MM.1S (cell line): ENCODE measurements at regions not wholly inside any gene's neighbourhood (a gene's known extent, or its start where the extent isn't known, plus 50 kb on each side); places are given as distances from the start of the nearest gene placed in this dataset.
"Not testable (repeated sequence)": the region's sequence is repeated elsewhere in the genome, so short reads cannot be mapped to it uniquely, and the experiment has no call there.

Experiments
- DNase-seq: peaks from one replicate; pipeline ENCODE4 v3.0.0-alpha.2; 2015
- H2AFZ ChIP-seq: fragments of 300-600 bp; sonication (generic); 2 replicates; pipeline ENCODE4 v1.6.0; 2016; ENCODE audit warnings: antibody characterized with exemption, low read length
- H3F3A ChIP-seq: fragments of 300-600 bp; sonication (generic); 2 replicates; pipeline ENCODE4 v1.6.1; 2016; ENCODE audit warnings: mild to moderate bottlenecking, antibody characterized with exemption, low read length, moderate library complexity, mixed read lengths; ENCODE audit not compliant: insufficient read depth
- H3K27ac ChIP-seq: fragments of 300-600 bp; sonication (generic); 2 replicates; pipeline ENCODE4 v1.5.1; 2016; ENCODE audit warnings: mild to moderate bottlenecking, low read length
- H3K27me3 ChIP-seq: fragments of 300-600 bp; sonication (generic); replicated peaks from 2 replicates; pipeline ENCODE4 v1.6.0; 2016; ENCODE audit warnings: low read length; ENCODE audit not compliant: insufficient read depth
- H3K36me3 ChIP-seq: fragments of 300-600 bp; sonication (generic); replicated peaks from 2 replicates; pipeline ENCODE4 v1.6.1; 2016; ENCODE audit warnings: mild to moderate bottlenecking, low read length, mixed read lengths; ENCODE audit not compliant: insufficient read depth
- H3K4me1 ChIP-seq: fragments of 300-600 bp; sonication (generic); 2 replicates; pipeline ENCODE4 v1.6.1; 2016; ENCODE audit warnings: low read length, mixed read lengths
- H3K4me2 ChIP-seq: fragments of 300-600 bp; sonication (generic); 2 replicates; pipeline ENCODE4 v1.6.0; 2016; ENCODE audit warnings: low read depth, low read length
- H3K4me3 ChIP-seq: fragments of 300-600 bp; sonication (generic); 2 replicates; pipeline ENCODE4 v1.5.1; 2016; ENCODE audit warnings: low read length, mixed read lengths
- H3K79me2 ChIP-seq: fragments of 300-600 bp; sonication (generic); 2 replicates; pipeline ENCODE4 v1.6.1; 2016; ENCODE audit warnings: mixed run types, low read length, mixed read lengths
- H3K9ac ChIP-seq: fragments of 300-600 bp; sonication (generic); 2 replicates; pipeline ENCODE4 v1.6.1; 2016; ENCODE audit warnings: low read length, mixed read lengths
- H3K9me2 ChIP-seq: fragments of 300-600 bp; sonication (generic); replicated peaks from 2 replicates; pipeline ENCODE4 v1.6.1; 2016; ENCODE audit warnings: mild to moderate bottlenecking, low read length, mixed read lengths; ENCODE audit not compliant: insufficient read depth
- H3K9me3 ChIP-seq: fragments of 300-600 bp; sonication (generic); replicated peaks from 2 replicates; pipeline ENCODE4 v1.6.1; 2016; ENCODE audit warnings: mild to moderate bottlenecking, low read length, mixed read lengths; ENCODE audit not compliant: insufficient read depth
- H4K20me1 ChIP-seq: fragments of 300-600 bp; sonication (generic); 2 replicates; pipeline ENCODE4 v1.6.1; 2016; ENCODE audit warnings: mild to moderate bottlenecking, low read length, moderate library complexity, mixed read lengths; ENCODE audit not compliant: insufficient read depth

GRCh38 chr1:243049716-243050115 is 205.4 kb downstream of the CEP170 start:
- not testable (repeated sequence) for H3K27me3 ChIP-seq

GRCh38 chr1:243021365-243021764 is 233.7 kb downstream of the CEP170 start:
- H3K9ac ChIP-seq, H3K36me3 ChIP-seq, H3F3A ChIP-seq, H4K20me1 ChIP-seq, H3K4me1 ChIP-seq, H3K9me2 ChIP-seq, H2AFZ ChIP-seq, DNase-seq, H3K4me3 ChIP-seq, H3K4me2 ChIP-seq, H3K79me2 ChIP-seq, H3K9me3 ChIP-seq, H3K27ac ChIP-seq, H3K27me3 ChIP-seq: not testable (repeated sequence)

More at GRCh38 chr1:243049716-243050115, 205.4 kb downstream of the CEP170 start:
- not testable (repeated sequence) for H3F3A ChIP-seq, DNase-seq, H3K4me3 ChIP-seq, H3K9me2 ChIP-seq, H2AFZ ChIP-seq, H3K9me3 ChIP-seq, H3K4me2 ChIP-seq, H3K27ac ChIP-seq, H3K79me2 ChIP-seq, H3K36me3 ChIP-seq, H4K20me1 ChIP-seq, H3K4me1 ChIP-seq, H3K9ac ChIP-seq

GRCh38 chr1:243019030-243019635 is 235.9 kb downstream of the CEP170 start:
- H3F3A ChIP-seq, H3K36me3 ChIP-seq, DNase-seq, H4K20me1 ChIP-seq, H3K4me1 ChIP-seq, H3K27ac ChIP-seq, H3K9me3 ChIP-seq, H3K27me3 ChIP-seq, H3K9me2 ChIP-seq, H3K9ac ChIP-seq, H2AFZ ChIP-seq, H3K79me2 ChIP-seq, H3K4me2 ChIP-seq, H3K4me3 ChIP-seq: not testable (repeated sequence)

- not testable (repeated sequence) for H3K4me2 ChIP-seq, H3K27ac ChIP-seq, H3F3A ChIP-seq, H4K20me1 ChIP-seq, H3K9ac ChIP-seq, H3K4me1 ChIP-seq, H3K4me3 ChIP-seq, H2AFZ ChIP-seq, H3K27me3 ChIP-seq, DNase-seq, H3K9me2 ChIP-seq, H3K9me3 ChIP-seq, H3K36me3 ChIP-seq, H3K79me2 ChIP-seq
Measured at GRCh38 chr1:243010719-243011118, 244.4 kb downstream of the CEP170 start.

GRCh38 chr1:243001003-243001402 is 254.1 kb downstream of the CEP170 start:
- not testable (repeated sequence) for H3K27me3 ChIP-seq, H3F3A ChIP-seq, H3K79me2 ChIP-seq, H4K20me1 ChIP-seq, H3K4me2 ChIP-seq, H3K4me1 ChIP-seq, H3K9me3 ChIP-seq, H3K36me3 ChIP-seq, H2AFZ ChIP-seq, H3K27ac ChIP-seq, H3K9ac ChIP-seq, DNase-seq, H3K9me2 ChIP-seq, H3K4me3 ChIP-seq

GRCh38 chr1:242992776-242993175 is 262.3 kb downstream of the CEP170 start:
- H3K36me3 ChIP-seq, H3K27ac ChIP-seq, DNase-seq, H3K4me2 ChIP-seq, H4K20me1 ChIP-seq, H3K9ac ChIP-seq, H3K27me3 ChIP-seq, H3K79me2 ChIP-seq, H3K9me3 ChIP-seq, H3K4me3 ChIP-seq, H3K9me2 ChIP-seq, H3K4me1 ChIP-seq, H3F3A ChIP-seq, H2AFZ ChIP-seq: not testable (repeated sequence)

- not testable (repeated sequence) for H3K36me3 ChIP-seq, H3K27me3 ChIP-seq, H3K4me1 ChIP-seq, H3K27ac ChIP-seq, H3F3A ChIP-seq, DNase-seq, H4K20me1 ChIP-seq, H3K79me2 ChIP-seq, H3K9me2 ChIP-seq, H3K4me2 ChIP-seq, H3K4me3 ChIP-seq, H2AFZ ChIP-seq, H3K9ac ChIP-seq, H3K9me3 ChIP-seq
Measured at GRCh38 chr1:242985096-242985495, 270.0 kb downstream of the CEP170 start.

GRCh38 chr1:242973341-242973740 is 281.7 kb downstream of the CEP170 start:
- H3K27ac ChIP-seq, H3F3A ChIP-seq, H4K20me1 ChIP-seq, H3K4me2 ChIP-seq, H3K27me3 ChIP-seq, H3K79me2 ChIP-seq, H3K36me3 ChIP-seq, H3K9ac ChIP-seq, H3K9me3 ChIP-seq, H3K4me1 ChIP-seq, H3K4me3 ChIP-seq, DNase-seq, H3K9me2 ChIP-seq, H2AFZ ChIP-seq: not testable (repeated sequence)
